ENCODE measurements at regions not wholly inside any gene's neighbourhood (a gene's known extent, or its start where the extent isn't known, plus 50 kb on each side); places are given as distances from the start of the nearest gene placed in this dataset.

- Histone ChIP-seq H3K4me3 (no peak overlapping the region), H3K36me3 (no peaks in the 10 kb centered on the region), H3K9me3 (peaks cover 0 to 3% of the 10 kb centered on the region in 2 donors), H3K27me3 (no peaks in the 10 kb centered on the region), H3K4me1 (no peaks in the 10 kb centered on the region), H3K27ac (no peak overlapping the region)
- ATAC-seq (no peak), DNase-seq (no peak)
- no peak for TF ChIP-seq CTCF (IDR thresholded peaks at IDR 0.05)
- intact Hi-C loops (cut with DNase I) = no loop called here
Measured at GRCh38 chr6:102494808-102495207, 1101.3 kb downstream of the GRIK2 start.

- Histone ChIP-seq H3K36me3 (no peaks in the 10 kb centered on the region), H3K4me3 (no peak overlapping the region), H3K27me3 (no peaks in the 10 kb centered on the region), H3K9me3 (peaks cover 0 to 2% of the 10 kb centered on the region in 2 donors), H3K4me1 (no peaks in the 10 kb centered on the region), H3K27ac (no peak overlapping the region)
- DNase-seq = no peak
- no peak for ATAC-seq
- TF ChIP-seq CTCF (IDR thresholded peaks at IDR 0.05) = no peak
- intact Hi-C loops (cut with DNase I) = no loop called here
Measured at GRCh38 chr6:102493485-102493884, 1100.0 kb downstream of the GRIK2 start.

GRCh38 chr6:102488729-102489128 is 1095.2 kb downstream of the GRIK2 start:
- Histone ChIP-seq H3K4me3 (no peak overlapping the region), H3K36me3 (no peaks in the 10 kb centered on the region), H3K4me1 (no peaks in the 10 kb centered on the region), H3K27me3 (no peaks in the 10 kb centered on the region), H3K27ac (no peak overlapping the region), H3K9me3 (no peaks in the 10 kb centered on the region)
- no peak for DNase-seq
- intact Hi-C loops (cut with DNase I) = no loop called here
- no peak for ATAC-seq
- TF ChIP-seq CTCF (IDR thresholded peaks at IDR 0.05) = no peak

DNA sequence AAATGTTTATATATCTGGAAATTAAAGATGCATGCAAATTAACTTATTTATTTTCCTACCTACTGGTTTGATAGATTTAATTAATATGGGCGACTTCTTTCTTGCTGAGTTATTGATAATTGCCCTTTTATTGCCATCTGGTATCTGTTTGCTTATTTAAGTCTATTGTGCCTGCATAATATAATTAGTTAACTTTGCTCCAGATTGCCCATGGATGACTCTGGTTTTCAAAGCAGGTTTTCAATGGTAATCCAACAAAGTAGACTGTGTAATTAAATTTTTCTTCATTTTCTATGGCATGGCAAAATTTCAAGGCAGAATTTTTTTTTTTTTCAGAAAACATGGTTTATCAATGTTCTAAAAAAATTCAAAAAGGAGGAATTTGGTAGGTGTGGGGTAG is 1092.0 kb downstream of the GRIK2 start:
- Histone ChIP-seq H3K36me3 (no peaks in the 10 kb centered on the region), H3K9me3 (no peaks in the 10 kb centered on the region), H3K27ac (no peak overlapping the region), H3K4me3 (no peak overlapping the region), H3K4me1 (no peaks in the 10 kb centered on the region), H3K27me3 (no peaks in the 10 kb centered on the region)
- ATAC-seq = no peak
- intact Hi-C loops (cut with DNase I) = no loop called here
- DNase-seq = no peak
- no peak for TF ChIP-seq CTCF (IDR thresholded peaks at IDR 0.05)

DNA sequence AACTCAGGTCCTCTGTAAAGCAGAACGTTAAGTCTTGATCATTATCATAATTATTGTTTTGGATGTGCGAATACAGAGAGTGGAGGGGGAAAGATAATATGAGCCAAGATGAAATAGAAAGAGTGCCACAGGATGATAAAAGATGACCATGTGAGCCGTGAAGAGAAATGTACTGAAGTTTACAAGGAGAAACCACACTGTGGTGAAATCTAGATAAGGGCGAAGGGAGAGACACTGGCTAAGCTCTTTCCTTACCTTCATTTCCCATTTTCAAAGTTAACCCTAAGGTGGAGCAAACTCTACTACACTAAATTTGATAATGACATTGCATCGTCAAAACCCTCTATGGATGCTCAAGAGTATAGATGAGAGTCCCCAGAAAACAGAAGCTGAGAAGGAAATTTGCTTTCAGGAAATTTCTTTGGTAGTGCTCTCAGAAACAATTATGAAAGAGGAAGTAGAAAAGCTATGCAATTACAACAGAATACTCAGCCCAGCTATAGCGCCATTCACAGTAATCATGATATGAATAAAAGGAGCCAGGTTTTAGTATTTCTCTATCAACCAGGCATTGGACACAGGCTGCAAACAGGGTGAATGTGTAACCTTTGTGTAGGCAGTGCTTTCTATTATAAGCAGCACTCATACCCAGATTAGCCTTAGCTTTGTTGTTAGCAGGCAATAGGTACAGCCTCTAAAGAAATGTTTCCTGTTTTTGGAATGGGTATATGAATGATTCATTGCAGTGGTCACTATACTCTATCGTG is 1080.7 kb downstream of the GRIK2 start:
- intact Hi-C loops (cut with DNase I) = no loop called here
- Histone ChIP-seq H3K4me3 (no peak overlapping the region), H3K4me1 (no peaks in the 10 kb centered on the region), H3K9me3 (no peaks in the 10 kb centered on the region), H3K27ac (no peak overlapping the region), H3K36me3 (no peaks in the 10 kb centered on the region), H3K27me3 (no peaks in the 10 kb centered on the region)
- ATAC-seq (no peak), DNase-seq (no peak)
- no peak for TF ChIP-seq CTCF (IDR thresholded peaks at IDR 0.05)

Data from left lung (tissue), 4 donors.